AG04450 (cell line): ENCODE measurements at regions not wholly inside any gene's neighbourhood (a gene's known extent, or its start where the extent isn't known, plus 50 kb on each side); places are given as distances from the start of the nearest gene placed in this dataset.

Experiments
- CTCF ChIA-PET: fragments of 300-600, 350-600 bp; formaldehyde crosslinking; extraction: SDS; loops from one replicate; lab custom pipeline; 2022; ENCODE audit warnings: antibody characterized with exemption, inconsistent platforms; lab: Charles Lee
- POLR2A ChIA-PET: fragments of 350-600 bp; formaldehyde crosslinking; extraction: SDS; loops from one replicate; lab custom pipeline; 2021; ENCODE audit warnings: antibody characterized with exemption, inconsistent platforms; lab: Yijun Ruan, JAX
- DNase-seq: peaks from one replicate; pipeline ENCODE4 v3.0.0-alpha.2; 2011; ENCODE audit warnings: low read depth, low spot score
- H3K27ac ChIP-seq: one replicate; pipeline ENCODE4 v1.5.1; 2012; ENCODE audit warnings: low read depth, low read length, control low read depth
- H3K27me3 ChIP-seq: one replicate; pipeline ENCODE4 v1.6.0; 2012; ENCODE audit warnings: low read length; ENCODE audit not compliant: control insufficient read depth, insufficient read depth
- H3K4me3 ChIP-seq: 2 replicates; pipeline ENCODE4 v1.5.1; 2011; ENCODE audit warnings: mild to moderate bottlenecking, low read depth, low read length, control low read depth
- H3K9me3 ChIP-seq: 2 replicates; pipeline ENCODE4 v1.5.1; 2012; ENCODE audit warnings: low read length; ENCODE audit not compliant: control insufficient read depth, insufficient read depth
- TF ChIP-seq, protein P1 (sequence below): IDR thresholded peaks from 2 replicates; pipeline ENCODE4 v1.5.1; 2011; ENCODE audit warnings: low read depth, low read length, control low read depth, inconsistent platforms

DNA sequence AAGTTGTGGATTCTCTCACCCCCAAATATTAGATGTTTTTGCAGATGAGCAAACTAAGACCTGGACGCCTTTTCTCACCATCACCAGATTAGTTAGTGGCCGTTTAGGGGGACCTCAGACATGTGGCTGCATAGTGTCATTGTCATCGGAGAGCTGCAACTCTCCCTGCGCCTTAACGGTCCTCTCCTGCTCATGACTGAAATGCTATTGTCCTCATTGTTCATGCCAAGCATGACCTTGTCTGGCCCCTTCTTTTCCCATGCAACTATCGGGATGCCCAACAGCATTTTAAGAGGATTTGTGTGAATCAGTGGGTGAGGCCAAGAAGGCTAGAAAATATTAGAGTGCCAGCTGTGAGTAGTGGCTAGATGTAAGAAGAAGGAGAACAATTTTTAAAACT, 174.2 kb downstream of the SOCS6 start:
- TF ChIP-seq, protein P1, sequence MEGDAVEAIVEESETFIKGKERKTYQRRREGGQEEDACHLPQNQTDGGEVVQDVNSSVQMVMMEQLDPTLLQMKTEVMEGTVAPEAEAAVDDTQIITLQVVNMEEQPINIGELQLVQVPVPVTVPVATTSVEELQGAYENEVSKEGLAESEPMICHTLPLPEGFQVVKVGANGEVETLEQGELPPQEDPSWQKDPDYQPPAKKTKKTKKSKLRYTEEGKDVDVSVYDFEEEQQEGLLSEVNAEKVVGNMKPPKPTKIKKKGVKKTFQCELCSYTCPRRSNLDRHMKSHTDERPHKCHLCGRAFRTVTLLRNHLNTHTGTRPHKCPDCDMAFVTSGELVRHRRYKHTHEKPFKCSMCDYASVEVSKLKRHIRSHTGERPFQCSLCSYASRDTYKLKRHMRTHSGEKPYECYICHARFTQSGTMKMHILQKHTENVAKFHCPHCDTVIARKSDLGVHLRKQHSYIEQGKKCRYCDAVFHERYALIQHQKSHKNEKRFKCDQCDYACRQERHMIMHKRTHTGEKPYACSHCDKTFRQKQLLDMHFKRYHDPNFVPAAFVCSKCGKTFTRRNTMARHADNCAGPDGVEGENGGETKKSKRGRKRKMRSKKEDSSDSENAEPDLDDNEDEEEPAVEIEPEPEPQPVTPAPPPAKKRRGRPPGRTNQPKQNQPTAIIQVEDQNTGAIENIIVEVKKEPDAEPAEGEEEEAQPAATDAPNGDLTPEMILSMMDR, result no peak
- H3K27ac ChIP-seq, result no peak overlapping the region
- ChIA-PET CTCF (interaction anchor here (1.0 to 2.5 kb wide), 3 partner anchors 9 to 29 kb away, joined by 6 to 15 read pairs (median 10); no protein-coding TSS in a partner anchor), POLR2A (no interaction called here)
- H3K4me3 ChIP-seq, result no peak overlapping the region
- no peaks in the 10 kb centered on the region; the same call in 1 of the 2 replicates for H3K9me3 ChIP-seq
- peaks cover 7% of the 10 kb centered on the region for H3K27me3 ChIP-seq
- no peak for DNase-seq

DNA sequence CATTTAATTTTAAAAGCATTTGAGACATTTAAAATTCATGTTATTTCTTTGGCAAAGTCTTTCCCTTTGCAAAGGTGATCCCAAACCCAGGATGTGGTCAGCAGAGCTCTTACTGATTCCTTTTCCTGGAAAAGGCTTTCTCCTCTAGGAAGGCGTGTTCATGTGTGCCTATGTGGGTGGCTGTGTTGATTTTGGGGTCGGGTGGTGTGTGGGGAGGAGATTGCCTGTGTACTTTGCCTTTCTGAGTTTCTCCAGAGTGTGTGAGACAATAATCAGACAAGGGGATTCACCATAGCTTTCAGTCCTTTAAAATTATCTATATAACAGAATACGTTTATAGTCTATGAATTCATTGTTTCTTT, 173.2 kb downstream of the SOCS6 start:
- H3K9me3 ChIP-seq, result no peaks in the 10 kb centered on the region; the same call in 1 of the 2 replicates
- CTCF ChIA-PET, result interaction anchor here (1.1 to 2.5 kb wide), 5 partner anchors 8 to 266 kb away, joined by 3 to 15 read pairs (median 4); no protein-coding TSS in a partner anchor
- no peak overlapping the region for H3K4me3 ChIP-seq
- peaks cover 9% of the 10 kb centered on the region for H3K27me3 ChIP-seq
- DNase-seq, result no peak
- TF ChIP-seq, protein P1, result no peak
- no peak overlapping the region for H3K27ac ChIP-seq
- POLR2A ChIA-PET, result no interaction called here

DNA sequence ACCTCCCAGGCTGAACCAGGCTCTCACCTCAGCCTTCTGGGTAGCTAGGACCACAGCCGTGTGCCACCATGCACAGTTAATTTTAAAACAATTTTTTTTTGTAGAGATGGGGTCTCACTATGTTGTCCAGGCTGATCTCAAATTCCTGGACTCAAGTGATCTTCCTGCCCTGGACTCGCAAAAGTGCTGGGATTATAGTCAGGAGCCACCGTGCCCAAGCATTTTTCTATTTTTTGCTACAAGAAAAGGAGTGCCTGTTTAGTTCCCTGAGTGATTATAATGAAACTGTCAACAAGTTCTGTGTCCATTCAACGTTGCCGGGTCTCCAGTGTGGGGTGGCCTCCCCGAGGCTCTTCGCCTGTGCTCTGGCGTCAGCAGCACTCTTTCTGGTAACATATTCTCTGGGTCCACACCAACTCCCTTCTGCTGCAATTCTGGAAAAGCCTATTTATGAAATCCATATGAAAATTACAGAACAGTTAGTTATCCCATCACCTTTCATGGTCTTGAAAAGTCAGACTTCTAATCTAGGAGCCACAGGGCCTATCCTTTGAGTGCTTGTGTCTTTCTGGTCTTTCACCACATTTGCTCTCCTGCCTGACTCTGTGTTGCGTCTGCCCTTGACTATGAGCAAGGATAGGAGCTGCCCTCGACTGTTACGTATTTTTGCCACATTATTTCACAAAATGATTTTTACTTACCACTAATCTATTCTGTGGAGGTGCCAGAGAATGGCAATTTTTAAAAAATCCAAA, 172.7 kb downstream of the SOCS6 start:
- CTCF ChIA-PET, result interaction anchor here (1.1 to 2.5 kb wide), 5 partner anchors 7 to 266 kb away, joined by 3 to 15 read pairs (median 3); no protein-coding TSS in a partner anchor
- H3K27me3 ChIP-seq, result peaks cover 9% of the 10 kb centered on the region

DNA sequence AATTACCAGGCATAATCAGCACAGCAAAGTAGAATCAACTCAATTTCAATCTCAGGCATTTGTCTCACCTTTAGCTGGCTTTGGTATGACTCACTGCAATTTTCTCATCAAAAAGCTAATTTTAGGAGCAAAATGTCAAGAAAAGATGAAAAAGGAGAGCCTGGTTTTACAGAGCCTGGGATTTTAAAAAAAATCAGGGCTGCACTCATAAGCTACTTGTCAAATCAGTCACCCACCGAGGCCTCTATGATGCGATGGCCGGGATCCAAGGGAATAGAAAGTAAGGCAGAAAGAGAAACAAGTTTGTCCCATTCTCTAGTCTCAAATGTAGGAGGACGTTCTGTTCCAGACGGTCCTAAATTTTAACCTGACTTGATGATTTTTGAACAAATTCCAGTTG, 170.9 kb downstream of the SOCS6 start:
- no peak overlapping the region for H3K4me3 ChIP-seq
- POLR2A ChIA-PET, result no interaction called here
- peaks cover 9% of the 10 kb centered on the region for H3K27me3 ChIP-seq
- no peak overlapping the region for H3K27ac ChIP-seq
- CTCF ChIA-PET, result interaction anchor here (0.6 to 2.0 kb wide), 6 partner anchors 9 to 1187 kb away, joined by 3 to 8 read pairs (median 4); no protein-coding TSS in a partner anchor
- no peak for DNase-seq
- no peaks in the 10 kb centered on the region; the same call in 1 of the 2 replicates for H3K9me3 ChIP-seq
- TF ChIP-seq, protein P1, result no peak

More for the DNA sequence above, 172.7 kb downstream of the SOCS6 start:
- POLR2A ChIA-PET, result no interaction called here
- Histone ChIP-seq H3K9me3 (no peaks in the 10 kb centered on the region; the same call in 1 of the 2 replicates), H3K27ac (no peak overlapping the region), H3K4me3 (no peak overlapping the region)
- no peak for DNase-seq
- TF ChIP-seq, protein P1, result no peak

DNA sequence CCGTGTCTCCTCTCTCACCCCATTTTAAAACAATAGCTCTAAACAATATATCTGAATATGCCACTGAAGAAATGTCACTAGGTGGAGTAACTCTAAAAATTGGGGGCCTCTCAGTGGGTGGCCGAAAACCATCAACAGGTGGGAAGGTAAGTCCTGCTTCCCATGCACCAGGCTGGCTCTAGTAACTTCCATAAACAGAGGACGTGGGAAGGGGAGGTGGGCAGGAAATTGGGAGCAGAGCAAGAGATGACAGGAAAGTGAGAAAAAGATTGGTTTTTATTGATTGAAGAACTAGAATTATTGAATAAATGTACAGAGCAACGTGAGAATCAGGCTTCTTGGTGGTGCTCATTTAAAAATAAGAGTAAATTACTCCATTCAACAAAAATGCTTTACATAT, 170.4 kb downstream of the SOCS6 start:
- no peak overlapping the region for H3K27ac ChIP-seq
- TF ChIP-seq, protein P1, result no peak
- no peak overlapping the region for H3K4me3 ChIP-seq
- peaks cover 9% of the 10 kb centered on the region for H3K27me3 ChIP-seq
- DNase-seq, result no peak
- POLR2A ChIA-PET, result no interaction called here
- CTCF ChIA-PET, result interaction anchor here (0.6 to 2.0 kb wide), 6 partner anchors 9 to 1187 kb away, joined by 3 to 8 read pairs (median 4); no protein-coding TSS in a partner anchor
- H3K9me3 ChIP-seq, result no peaks in the 10 kb centered on the region
